Cardiac fibroblast (primary cell): ENCODE measurements at regions not wholly inside any gene's neighbourhood (a gene's known extent, or its start where the extent isn't known, plus 50 kb on each side); places are given as distances from the start of the nearest gene placed in this dataset.

Source experiments
- DNase-seq, 2 donors: peaks; one replicate each; pipeline versions ENCODE4 v3.0.0 to v3.0.0-alpha.2; 2010; ENCODE audit warnings: low read depth in 2 of 2
- H3K4me3 ChIP-seq, 2 donors: replicated peaks in 1 of 2; 1 replicate in 1 of 2; 2 replicates in 1 of 2; pipeline ENCODE4 v1.5.1; 2011; ENCODE audit warnings: low read depth in 2 of 2, low read length in 2 of 2, mild to moderate bottlenecking in 2 of 2, moderate library complexity in 1 of 2
- TF ChIP-seq, protein P1 (sequence below): IDR thresholded peaks from one replicate; pipeline ENCODE4 v1.5.1; 2011; ENCODE audit warnings: low read depth, mild to moderate bottlenecking, low read length, inconsistent platforms

DNA sequence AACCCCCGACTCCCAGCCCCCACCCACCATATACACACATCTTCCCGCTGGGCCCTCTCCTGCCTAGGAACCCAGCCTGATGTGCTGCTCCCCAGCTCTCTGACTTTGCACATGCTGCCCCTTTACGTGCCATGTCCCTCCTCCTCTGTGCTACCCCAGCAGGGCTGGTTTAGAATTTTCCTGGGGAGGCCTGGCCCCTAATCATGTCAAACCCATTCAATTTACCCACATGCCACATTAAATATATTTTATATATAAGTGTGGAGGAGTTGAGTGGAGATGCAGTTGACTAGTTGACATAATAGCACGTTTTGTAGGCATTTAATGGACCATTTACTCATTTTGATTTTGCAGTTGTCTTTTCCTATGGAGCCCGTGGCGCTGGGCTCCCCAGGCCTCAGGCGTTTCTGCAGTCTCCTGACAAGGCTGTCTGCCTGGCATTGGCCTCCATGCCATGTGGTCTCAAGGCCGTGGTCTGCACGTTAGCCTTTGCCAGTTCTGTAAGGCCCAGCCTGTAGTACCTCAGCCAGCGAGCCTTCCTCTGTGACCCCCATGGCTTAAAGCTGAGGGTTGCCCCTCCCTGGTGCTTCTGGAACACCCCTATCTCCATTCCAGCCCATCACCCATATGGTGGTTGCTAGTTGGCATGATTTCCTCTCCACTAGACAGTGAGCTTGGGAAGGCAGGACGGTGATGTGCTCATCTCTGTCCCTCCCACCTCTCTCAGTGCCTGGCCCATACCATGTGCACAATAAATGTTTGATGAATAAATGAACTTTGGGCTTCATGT, 155.8 kb downstream of the TLE3 start:
- no peak overlapping the region for H3K4me3 ChIP-seq
- TF ChIP-seq, protein P1, sequence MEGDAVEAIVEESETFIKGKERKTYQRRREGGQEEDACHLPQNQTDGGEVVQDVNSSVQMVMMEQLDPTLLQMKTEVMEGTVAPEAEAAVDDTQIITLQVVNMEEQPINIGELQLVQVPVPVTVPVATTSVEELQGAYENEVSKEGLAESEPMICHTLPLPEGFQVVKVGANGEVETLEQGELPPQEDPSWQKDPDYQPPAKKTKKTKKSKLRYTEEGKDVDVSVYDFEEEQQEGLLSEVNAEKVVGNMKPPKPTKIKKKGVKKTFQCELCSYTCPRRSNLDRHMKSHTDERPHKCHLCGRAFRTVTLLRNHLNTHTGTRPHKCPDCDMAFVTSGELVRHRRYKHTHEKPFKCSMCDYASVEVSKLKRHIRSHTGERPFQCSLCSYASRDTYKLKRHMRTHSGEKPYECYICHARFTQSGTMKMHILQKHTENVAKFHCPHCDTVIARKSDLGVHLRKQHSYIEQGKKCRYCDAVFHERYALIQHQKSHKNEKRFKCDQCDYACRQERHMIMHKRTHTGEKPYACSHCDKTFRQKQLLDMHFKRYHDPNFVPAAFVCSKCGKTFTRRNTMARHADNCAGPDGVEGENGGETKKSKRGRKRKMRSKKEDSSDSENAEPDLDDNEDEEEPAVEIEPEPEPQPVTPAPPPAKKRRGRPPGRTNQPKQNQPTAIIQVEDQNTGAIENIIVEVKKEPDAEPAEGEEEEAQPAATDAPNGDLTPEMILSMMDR = no peak
- no peak for DNase-seq

DNA sequence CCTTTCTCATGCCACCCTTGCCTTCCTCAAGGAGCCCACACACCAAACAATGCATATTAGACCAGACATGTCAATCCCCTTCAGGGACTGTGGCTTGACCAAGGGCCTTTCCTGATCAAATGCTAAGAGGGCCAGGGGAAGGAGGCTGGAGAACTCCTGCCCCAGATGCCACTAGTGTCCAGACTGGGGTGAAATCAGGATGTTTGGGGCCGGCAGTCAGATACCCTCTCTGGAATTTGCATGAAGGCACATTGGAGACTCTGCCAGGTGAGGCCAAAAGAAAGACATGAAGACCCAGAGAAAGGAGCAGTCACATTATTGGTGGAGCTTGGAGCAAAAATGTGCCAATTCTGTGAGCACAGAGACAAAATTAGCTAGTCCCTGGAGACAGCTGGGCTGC, 154.1 kb downstream of the TLE3 start:
- H3K4me3 ChIP-seq = no peak overlapping the region
- TF ChIP-seq, protein P1 = no peak
- no peak for DNase-seq

GRCh38 chr15:69945729-69946128, 152.0 kb downstream of the TLE3 start:
- no peak overlapping the region for H3K4me3 ChIP-seq
- TF ChIP-seq, protein P1 = no peak
- no peak for DNase-seq

GRCh38 chr15:69946870-69947269, 150.8 kb downstream of the TLE3 start:
- DNase-seq = no peak
- TF ChIP-seq, protein P1 = no peak
- H3K4me3 ChIP-seq = no peak overlapping the region

DNA sequence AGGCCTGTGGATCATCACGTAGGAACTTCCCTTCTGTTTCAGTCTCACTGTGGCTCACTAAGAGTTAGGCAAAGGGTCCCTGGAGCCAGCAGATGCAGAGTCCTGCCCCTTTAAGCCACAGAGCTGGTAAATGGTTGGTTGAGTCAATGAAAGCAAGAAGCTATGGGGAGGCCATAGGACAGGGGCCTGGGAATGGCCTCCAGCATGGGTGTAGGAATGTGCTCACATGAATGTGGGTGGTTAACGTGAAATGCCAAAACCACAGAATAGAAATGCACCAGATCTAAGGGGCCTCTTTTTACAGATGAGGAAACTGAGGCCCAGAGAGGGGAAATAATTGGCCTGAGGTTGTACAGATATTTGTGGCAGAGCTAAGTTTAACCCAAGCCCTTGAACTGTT, 150.3 kb downstream of the TLE3 start:
- DNase-seq = no peak
- TF ChIP-seq, protein P1 = no peak
- H3K4me3 ChIP-seq = no peak overlapping the region

DNA sequence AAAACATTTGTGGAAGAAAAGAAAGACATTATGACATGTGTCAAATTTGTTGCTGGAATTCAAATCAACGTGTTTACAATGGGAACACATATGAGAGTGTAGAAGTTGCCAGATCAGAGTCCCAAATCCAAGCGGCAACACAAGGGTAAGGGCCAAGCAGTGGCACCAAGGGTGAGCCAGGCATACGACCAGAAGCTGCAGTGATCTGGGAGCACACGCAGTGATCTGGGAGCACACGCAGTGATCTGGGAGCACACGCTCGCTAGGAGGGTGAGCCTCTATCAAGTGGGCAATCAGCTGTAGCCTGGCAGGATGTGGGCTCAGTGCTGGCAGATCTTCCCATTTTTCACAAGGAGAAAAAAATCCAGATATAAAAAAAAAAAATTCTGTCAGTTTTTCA, 148.2 kb downstream of the TLE3 start:
- no peak overlapping the region for H3K4me3 ChIP-seq
- TF ChIP-seq, protein P1 = no peak
- no peak for DNase-seq
